BLaER1 (cell line): ENCODE measurements at regions not wholly inside any gene's neighbourhood (a gene's known extent, or its start where the extent isn't known, plus 50 kb on each side); places are given as distances from the start of the nearest gene placed in this dataset.
"Not testable (repeated sequence)": the region's sequence is repeated elsewhere in the genome, so short reads cannot be mapped to it uniquely, and the experiment has no call there.

Experiments
- H3K27ac ChIP-seq: shearing (Covaris generic); formaldehyde crosslinking; 2 replicates; pipeline ENCODE4 v1.8.1; 2022
- H3K27me3 ChIP-seq: shearing (Covaris generic); formaldehyde crosslinking; 2 replicates; pipeline ENCODE4 v1.8.1; 2022
- H3K36me3 ChIP-seq: shearing (Covaris generic); formaldehyde crosslinking; 2 replicates; pipeline ENCODE4 v1.8.1; 2022
- H3K4me1 ChIP-seq: shearing (Covaris generic); formaldehyde crosslinking; 2 replicates; pipeline ENCODE4 v1.8.1; 2022
- H3K4me2 ChIP-seq: shearing (Covaris generic); formaldehyde crosslinking; 2 replicates; pipeline ENCODE4 v1.8.1; 2022
- H3K4me3 ChIP-seq: shearing (Covaris generic); formaldehyde crosslinking; 2 replicates; pipeline ENCODE4 v1.8.1; 2022
- H3K9ac ChIP-seq: shearing (Covaris generic); formaldehyde crosslinking; 2 replicates; pipeline ENCODE4 v1.8.1; 2022
- H3K9me3 ChIP-seq: shearing (Covaris generic); formaldehyde crosslinking; 2 replicates; pipeline ENCODE4 v1.8.1; 2022
- H4K20me1 ChIP-seq: shearing (Covaris generic); formaldehyde crosslinking; 2 replicates; pipeline ENCODE4 v1.8.1; 2022

DNA sequence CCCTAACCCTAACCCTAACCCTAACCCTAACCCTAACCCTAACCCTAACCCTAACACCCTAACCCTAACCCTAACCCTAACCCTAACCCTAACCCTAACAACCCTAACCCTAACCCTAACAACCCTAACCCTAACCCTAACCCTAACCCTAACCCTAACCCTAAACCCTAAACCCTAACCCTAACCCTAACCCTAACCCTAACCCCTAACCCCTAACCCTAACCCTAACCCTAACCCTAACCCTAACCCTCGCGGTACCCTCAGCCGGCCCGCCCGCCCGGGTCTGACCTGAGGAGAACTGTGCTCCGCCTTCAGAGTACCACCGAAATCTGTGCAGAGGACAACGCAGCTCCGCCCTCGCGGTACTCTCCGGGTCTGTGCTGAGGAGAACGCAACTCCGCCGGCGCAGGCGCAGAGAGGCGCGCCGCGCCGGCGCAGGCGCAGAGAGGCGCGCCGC, 270.7 kb downstream of the OR4F29 start:
- not testable (repeated sequence) for H3K4me2 ChIP-seq, H3K36me3 ChIP-seq, H3K27me3 ChIP-seq, H3K9ac ChIP-seq, H3K27ac ChIP-seq, H4K20me1 ChIP-seq, H3K4me1 ChIP-seq, H3K9me3 ChIP-seq, H3K4me3 ChIP-seq

GRCh38 chr1:138842-139241, 312.6 kb downstream of the OR4F29 start:
- not testable (repeated sequence) for H3K9me3 ChIP-seq, H3K4me2 ChIP-seq, H3K27me3 ChIP-seq, H3K27ac ChIP-seq, H3K9ac ChIP-seq, H4K20me1 ChIP-seq, H3K36me3 ChIP-seq, H3K4me1 ChIP-seq, H3K4me3 ChIP-seq

DNA sequence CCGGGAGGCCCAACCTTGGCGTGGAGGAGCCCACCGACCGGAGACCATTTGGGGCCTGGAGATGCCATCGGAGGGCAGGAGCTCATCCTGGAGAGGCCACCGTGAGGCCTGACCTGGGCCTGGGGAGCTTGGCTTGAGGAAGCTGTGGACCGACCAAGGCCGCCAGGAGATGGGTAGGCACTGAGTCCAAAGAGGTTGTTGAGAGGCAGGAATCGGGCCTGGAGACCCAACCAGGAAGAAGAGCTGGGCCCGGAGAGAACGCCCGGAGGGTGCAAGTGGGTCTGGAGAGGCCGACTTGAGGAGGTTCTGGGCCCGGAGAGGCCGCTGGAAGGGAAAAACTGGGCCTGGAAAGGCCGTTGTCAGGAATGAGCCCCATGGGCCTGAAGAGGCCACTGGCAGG, 313.8 kb downstream of the OR4F29 start:
- H3K4me1 ChIP-seq, H3K4me2 ChIP-seq, H3K9ac ChIP-seq, H3K4me3 ChIP-seq, H3K27me3 ChIP-seq, H4K20me1 ChIP-seq, H3K36me3 ChIP-seq, H3K9me3 ChIP-seq, H3K27ac ChIP-seq: not testable (repeated sequence)

- not testable (repeated sequence) for H3K27ac ChIP-seq, H3K27me3 ChIP-seq, H3K9ac ChIP-seq, H3K36me3 ChIP-seq, H3K4me1 ChIP-seq, H3K4me3 ChIP-seq, H3K4me2 ChIP-seq, H4K20me1 ChIP-seq, H3K9me3 ChIP-seq
Observed at GRCh38 chr1:136344-136932, 315.0 kb downstream of the OR4F29 start.

DNA sequence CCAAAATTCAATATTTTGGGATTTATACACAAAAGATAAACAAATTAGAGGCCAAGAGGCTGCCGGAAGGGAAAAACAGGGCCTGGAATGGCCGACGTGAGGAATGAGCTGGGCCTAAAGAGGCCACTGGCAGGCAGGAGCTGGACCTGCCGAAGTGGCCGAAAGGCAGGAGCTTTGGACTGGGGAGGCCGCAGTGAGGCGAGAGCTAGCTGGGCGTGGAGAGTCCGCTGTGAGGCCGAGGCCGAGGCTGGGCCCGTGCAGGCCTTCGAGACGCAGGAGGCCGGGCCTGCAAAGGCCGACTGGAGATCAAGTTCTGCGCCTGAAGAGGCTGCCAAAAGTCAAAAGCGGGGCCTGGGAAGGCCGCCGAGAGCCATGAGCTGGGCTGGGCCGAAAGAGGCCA, 316.5 kb downstream of the OR4F29 start:
- not testable (repeated sequence) for H3K36me3 ChIP-seq, H3K4me3 ChIP-seq, H3K9ac ChIP-seq, H3K27ac ChIP-seq, H3K9me3 ChIP-seq, H4K20me1 ChIP-seq, H3K4me2 ChIP-seq, H3K4me1 ChIP-seq, H3K27me3 ChIP-seq

- not testable (repeated sequence) for H3K27me3 ChIP-seq, H3K27ac ChIP-seq, H3K4me2 ChIP-seq, H3K9me3 ChIP-seq, H3K36me3 ChIP-seq, H3K4me3 ChIP-seq, H3K4me1 ChIP-seq, H3K9ac ChIP-seq, H4K20me1 ChIP-seq
Observed at GRCh38 chr1:118440-118839, 333.0 kb downstream of the OR4F29 start.

DNA sequence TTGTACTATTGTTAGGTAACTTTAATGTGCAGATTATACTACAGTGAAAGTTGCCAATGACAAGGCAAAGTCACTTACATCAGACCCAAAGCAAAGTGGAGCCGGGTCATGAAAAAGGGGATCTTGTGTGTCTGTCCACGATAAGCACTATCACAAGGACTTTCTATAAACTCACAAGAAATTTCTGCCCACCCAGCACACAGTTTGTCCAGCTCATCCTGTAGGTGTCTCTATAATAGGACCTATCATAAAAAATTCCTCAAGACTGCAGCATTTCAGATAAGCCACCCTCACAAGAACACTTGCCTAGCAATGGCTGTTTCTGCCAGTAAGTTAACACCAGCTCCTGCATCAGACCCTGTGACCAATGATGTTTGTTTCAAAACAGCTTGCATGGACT, 335.9 kb downstream of the OR4F29 start:
- H3K27ac ChIP-seq, H3K9me3 ChIP-seq, H3K4me3 ChIP-seq, H3K27me3 ChIP-seq, H3K36me3 ChIP-seq, H3K4me1 ChIP-seq, H3K4me2 ChIP-seq, H4K20me1 ChIP-seq, H3K9ac ChIP-seq: not testable (repeated sequence)

GRCh38 chr1:104776-105175, 346.7 kb downstream of the OR4F29 start:
- H3K27ac ChIP-seq, H3K27me3 ChIP-seq, H3K9ac ChIP-seq, H4K20me1 ChIP-seq, H3K4me3 ChIP-seq, H3K4me1 ChIP-seq, H3K9me3 ChIP-seq, H3K4me2 ChIP-seq, H3K36me3 ChIP-seq: not testable (repeated sequence)

DNA sequence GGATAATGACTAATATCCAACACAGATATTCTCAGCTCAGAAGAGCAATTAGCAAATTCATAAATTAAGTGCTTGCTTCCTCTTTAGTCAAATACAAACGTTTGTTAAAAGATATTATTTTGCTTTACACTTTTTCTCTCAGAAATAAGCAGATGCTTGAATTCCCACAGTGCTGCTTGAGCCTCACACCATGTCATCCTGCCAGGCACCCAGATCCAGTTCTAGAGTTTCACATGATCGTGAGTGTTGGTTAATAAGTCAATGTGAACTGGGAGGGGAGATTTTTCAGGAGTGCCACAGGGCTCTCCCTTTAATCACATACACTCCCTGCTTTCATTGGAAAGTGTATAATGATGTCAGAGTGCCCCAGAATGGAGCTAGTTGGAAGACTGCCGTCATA, 352.0 kb downstream of the OR4F29 start:
- not testable (repeated sequence) for H3K4me1 ChIP-seq, H3K27ac ChIP-seq, H3K4me3 ChIP-seq, H4K20me1 ChIP-seq, H3K9me3 ChIP-seq, H3K36me3 ChIP-seq, H3K27me3 ChIP-seq, H3K9ac ChIP-seq, H3K4me2 ChIP-seq

- not testable (repeated sequence) for H3K9me3 ChIP-seq, H3K4me3 ChIP-seq, H3K4me1 ChIP-seq, H3K4me2 ChIP-seq, H3K36me3 ChIP-seq, H3K27me3 ChIP-seq, H3K9ac ChIP-seq, H4K20me1 ChIP-seq, H3K27ac ChIP-seq
Observed at GRCh38 chr1:98811-99210, 352.7 kb downstream of the OR4F29 start.

GRCh38 chr1:91279-91678, 360.2 kb downstream of the OR4F29 start:
- H3K4me1 ChIP-seq, H3K27me3 ChIP-seq, H3K27ac ChIP-seq, H4K20me1 ChIP-seq, H3K4me2 ChIP-seq, H3K4me3 ChIP-seq, H3K36me3 ChIP-seq, H3K9ac ChIP-seq, H3K9me3 ChIP-seq: not testable (repeated sequence)

GRCh38 chr1:88110-88509, 363.4 kb downstream of the OR4F29 start:
- H3K4me3 ChIP-seq, H3K4me1 ChIP-seq, H3K9ac ChIP-seq, H3K27ac ChIP-seq, H3K27me3 ChIP-seq, H4K20me1 ChIP-seq, H3K4me2 ChIP-seq, H3K9me3 ChIP-seq, H3K36me3 ChIP-seq: not testable (repeated sequence)

DNA sequence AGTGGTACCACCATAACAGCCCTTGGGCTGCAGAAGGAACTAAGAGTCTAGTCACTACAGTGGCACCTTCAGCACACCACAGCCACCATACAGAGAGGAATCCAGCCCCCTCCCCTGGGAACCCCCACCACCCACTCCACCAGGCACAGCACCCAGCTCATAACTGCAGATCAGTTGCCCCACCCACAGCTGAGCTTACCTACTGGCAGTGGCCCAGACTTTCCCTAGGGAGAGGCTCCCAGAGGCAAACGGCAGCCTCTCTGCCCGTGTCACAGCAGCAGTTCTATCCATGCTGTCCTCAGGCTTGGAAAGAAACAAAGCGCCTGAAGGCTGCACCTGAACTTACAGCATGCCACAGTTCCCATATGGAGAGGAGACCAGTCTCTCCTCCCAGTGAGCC, 372.3 kb downstream of the OR4F29 start:
- H3K27me3 ChIP-seq, H3K27ac ChIP-seq, H3K4me3 ChIP-seq, H3K36me3 ChIP-seq, H3K4me1 ChIP-seq, H3K4me2 ChIP-seq, H3K9me3 ChIP-seq, H3K9ac ChIP-seq, H4K20me1 ChIP-seq: not testable (repeated sequence)

- not testable (repeated sequence) for H3K4me3 ChIP-seq, H3K9me3 ChIP-seq, H3K27ac ChIP-seq, H3K4me1 ChIP-seq, H3K36me3 ChIP-seq, H3K9ac ChIP-seq, H3K27me3 ChIP-seq, H4K20me1 ChIP-seq, H3K4me2 ChIP-seq
Observed at GRCh38 chr1:65119-65518, 386.4 kb downstream of the OR4F29 start, which contains the start of gene OR4F5. TSS of gene OR4F5 (plus strand) at chr1:65419.

DNA sequence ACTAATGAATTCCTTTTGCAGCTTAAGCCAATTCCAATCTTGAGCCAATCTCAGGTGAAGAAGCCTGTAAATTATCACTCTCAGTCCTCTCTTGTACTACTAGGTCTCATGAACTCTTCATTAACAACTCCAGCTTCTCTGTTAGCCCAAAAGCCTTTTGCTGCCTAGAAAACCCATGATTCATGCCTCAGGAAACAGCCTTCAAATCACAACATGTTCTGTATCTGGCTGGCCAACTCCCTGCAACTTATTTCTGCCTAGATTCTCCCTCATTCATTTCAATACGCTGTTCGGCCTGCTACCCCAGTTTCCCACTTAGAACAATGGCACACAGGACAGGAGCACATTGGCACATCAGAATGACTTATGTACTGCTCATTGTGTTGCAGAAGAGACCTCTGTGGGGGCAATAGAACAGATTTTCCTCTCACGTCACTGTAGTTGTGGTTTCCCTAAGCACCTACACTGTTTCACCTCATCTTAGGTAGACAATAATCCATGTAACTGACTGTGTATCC, 395.4 kb downstream of the OR4F29 start:
- not testable (repeated sequence) for H3K4me3 ChIP-seq, H3K4me2 ChIP-seq, H3K27ac ChIP-seq, H3K36me3 ChIP-seq, H3K9me3 ChIP-seq, H3K4me1 ChIP-seq, H3K27me3 ChIP-seq, H3K9ac ChIP-seq, H4K20me1 ChIP-seq

DNA sequence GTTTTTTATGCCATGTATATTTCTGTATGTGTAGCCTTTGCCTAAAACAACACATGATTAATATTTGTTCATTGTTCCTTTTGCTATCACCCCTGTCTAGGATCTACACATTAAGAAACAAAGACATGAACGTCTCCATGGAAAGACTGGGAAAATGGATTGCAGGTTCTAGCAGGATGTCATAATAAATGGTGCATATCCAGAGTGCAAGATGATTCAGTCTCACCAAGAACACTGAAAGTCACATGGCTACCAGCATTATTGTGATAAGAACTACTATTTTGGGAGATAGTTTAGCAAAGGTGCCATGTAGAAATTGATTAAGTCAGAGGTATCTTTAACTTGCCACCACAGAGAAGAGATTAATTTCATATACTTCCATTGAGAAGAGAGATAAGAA, 398.3 kb downstream of the OR4F29 start:
- not testable (repeated sequence) for H3K9me3 ChIP-seq, H3K4me2 ChIP-seq, H3K27ac ChIP-seq, H3K36me3 ChIP-seq, H3K9ac ChIP-seq, H3K4me3 ChIP-seq, H4K20me1 ChIP-seq, H3K27me3 ChIP-seq, H3K4me1 ChIP-seq
